Duodenal mucosa (tissue), 2 donors: ENCODE measurements at regions not wholly inside any gene's neighbourhood (a gene's known extent, or its start where the extent isn't known, plus 50 kb on each side); places are given as distances from the start of the nearest gene placed in this dataset.

Experiments
- H3K27ac ChIP-seq: one replicate; pipeline ENCODE4 v1.7.0; 2013; ENCODE audit warnings: low read depth, low read length
- H3K27me3 ChIP-seq, 2 donors: one replicate each; pipeline ENCODE4 v1.7.0; 2013; ENCODE audit warnings: low read length in 2 of 2, control low read depth in 1 of 2; ENCODE audit not compliant: insufficient read depth in 2 of 2, control insufficient read depth in 1 of 2
- H3K36me3 ChIP-seq, 2 donors: one replicate each; pipeline ENCODE4 v1.7.0; 2013; ENCODE audit warnings: low read length in 2 of 2, control low read depth in 1 of 2; ENCODE audit not compliant: insufficient read depth in 2 of 2, control insufficient read depth in 1 of 2
- H3K4me1 ChIP-seq, 2 donors: one replicate each; pipeline ENCODE4 v1.7.0; 2013; ENCODE audit warnings: low read length in 2 of 2, control low read depth in 1 of 2; ENCODE audit not compliant: insufficient read depth in 2 of 2, control insufficient read depth in 1 of 2
- H3K4me3 ChIP-seq, 2 donors: one replicate each; pipeline ENCODE4 v1.7.0; 2013; ENCODE audit warnings: low read length in 2 of 2, low read depth in 1 of 2
- H3K9ac ChIP-seq, 2 donors: one replicate each; pipeline ENCODE4 v1.7.0; 2013; ENCODE audit warnings: low read length in 2 of 2, low read depth in 1 of 2
- H3K9me3 ChIP-seq, 2 donors: one replicate each; pipeline ENCODE4 v1.7.0; 2013; ENCODE audit warnings: low read length in 2 of 2, control low read depth in 1 of 2; ENCODE audit not compliant: control insufficient read depth in 1 of 2

DNA sequence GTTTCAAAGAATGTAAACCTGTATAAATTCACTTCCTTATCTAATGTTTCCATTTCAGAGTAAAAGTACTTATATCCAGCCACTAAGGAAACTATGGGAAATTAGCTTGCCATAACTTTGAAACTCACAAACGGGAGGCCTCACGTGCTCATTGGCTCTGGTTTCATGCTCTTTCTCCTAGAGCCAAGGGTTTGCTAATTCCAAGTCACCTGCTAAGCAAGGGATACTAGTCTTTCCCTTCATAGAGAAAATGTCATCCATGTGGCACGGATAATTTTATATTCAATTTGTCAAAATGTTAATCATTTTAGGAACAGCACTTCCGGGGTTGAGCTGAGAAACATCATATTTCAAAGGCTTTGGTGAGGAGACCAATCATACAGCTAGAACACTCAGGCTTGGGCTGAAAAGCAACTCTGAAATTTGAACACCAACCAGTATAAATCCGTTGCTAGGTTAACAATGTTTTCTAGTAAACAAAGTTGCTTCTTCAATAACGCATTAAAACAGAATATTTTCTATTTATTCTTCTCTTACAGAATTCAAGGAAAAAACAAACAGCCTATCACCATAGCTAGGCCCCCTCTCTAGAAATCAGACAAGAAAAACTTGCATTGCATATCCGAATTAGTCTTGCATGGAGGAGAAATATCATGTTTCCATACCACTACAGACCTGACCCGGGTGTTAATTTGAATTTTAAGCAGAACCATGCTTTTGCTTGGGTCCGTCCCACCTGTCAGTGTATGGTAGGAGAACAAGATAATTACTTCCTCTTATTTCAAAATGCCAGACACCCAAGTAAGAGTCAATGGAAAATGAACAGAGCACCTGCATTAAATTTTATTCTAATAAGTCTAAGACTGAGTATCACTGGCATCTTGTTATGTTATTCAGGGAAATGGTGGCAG lies 196.1 kb upstream of the ESRRG start:
- Histone ChIP-seq H3K27ac (no peak overlapping the region), H3K36me3 (no peaks in the 10 kb centered on the region)

DNA sequence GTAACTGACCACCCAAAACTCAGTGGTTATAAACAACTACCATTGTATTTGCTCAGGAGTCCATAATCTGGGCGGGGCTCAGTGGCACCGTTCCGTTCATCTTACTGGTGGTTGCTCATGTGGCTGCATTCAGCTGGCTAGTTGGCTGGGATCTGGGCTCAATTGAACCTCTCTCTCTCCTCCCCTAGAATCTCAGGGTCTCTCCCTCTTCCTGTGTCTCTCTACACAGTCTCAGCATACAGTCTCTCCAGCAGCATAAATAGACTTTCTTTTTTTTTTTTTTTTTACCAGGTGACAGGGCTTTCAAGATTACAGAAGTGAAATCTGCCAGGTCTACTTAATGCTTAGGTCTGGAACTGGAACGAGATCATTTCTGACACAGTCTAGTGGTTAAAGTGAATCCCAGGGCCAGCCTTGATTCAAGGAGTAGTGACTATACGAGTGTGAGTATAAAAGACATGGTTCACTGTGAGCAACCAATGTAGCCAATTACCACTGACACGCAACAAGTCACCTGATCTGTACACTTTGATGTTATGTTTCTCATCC lies 193.7 kb upstream of the ESRRG start:
- Histone ChIP-seq H3K4me3 (no peak overlapping the region), H3K36me3 (no peaks in the 10 kb centered on the region), H3K27me3 (no peaks in the 10 kb centered on the region), H3K4me1 (peaks cover 3 to 4% of the 10 kb centered on the region in 2 donors), H3K9ac (no peak overlapping the region), H3K9me3 (no peaks in the 10 kb centered on the region), H3K27ac (no peak overlapping the region)

More for the DNA sequence above, 196.1 kb upstream of the ESRRG start:
- Histone ChIP-seq H3K4me1 (peaks cover 9 to 14% of the 10 kb centered on the region in 2 donors), H3K4me3 (no peak overlapping the region), H3K9ac (no peak overlapping the region), H3K9me3 (no peaks in the 10 kb centered on the region), H3K27me3 (no peaks in the 10 kb centered on the region)

GRCh38 chr1:216914974-216915373 lies 191.7 kb upstream of the ESRRG start:
- Histone ChIP-seq H3K36me3 (no peaks in the 10 kb centered on the region), H3K4me3 (no peak overlapping the region), H3K9me3 (no peaks in the 10 kb centered on the region), H3K4me1 (no peaks in the 10 kb centered on the region), H3K27me3 (no peaks in the 10 kb centered on the region), H3K27ac (no peak overlapping the region), H3K9ac (no peak overlapping the region)

- Histone ChIP-seq H3K36me3 (no peaks in the 10 kb centered on the region), H3K9me3 (no peaks in the 10 kb centered on the region), H3K9ac (no peak overlapping the region), H3K27me3 (no peaks in the 10 kb centered on the region), H3K27ac (no peak overlapping the region), H3K4me1 (no peaks in the 10 kb centered on the region), H3K4me3 (no peak overlapping the region)
Measured at GRCh38 chr1:216913976-216914375, 190.7 kb upstream of the ESRRG start.

DNA sequence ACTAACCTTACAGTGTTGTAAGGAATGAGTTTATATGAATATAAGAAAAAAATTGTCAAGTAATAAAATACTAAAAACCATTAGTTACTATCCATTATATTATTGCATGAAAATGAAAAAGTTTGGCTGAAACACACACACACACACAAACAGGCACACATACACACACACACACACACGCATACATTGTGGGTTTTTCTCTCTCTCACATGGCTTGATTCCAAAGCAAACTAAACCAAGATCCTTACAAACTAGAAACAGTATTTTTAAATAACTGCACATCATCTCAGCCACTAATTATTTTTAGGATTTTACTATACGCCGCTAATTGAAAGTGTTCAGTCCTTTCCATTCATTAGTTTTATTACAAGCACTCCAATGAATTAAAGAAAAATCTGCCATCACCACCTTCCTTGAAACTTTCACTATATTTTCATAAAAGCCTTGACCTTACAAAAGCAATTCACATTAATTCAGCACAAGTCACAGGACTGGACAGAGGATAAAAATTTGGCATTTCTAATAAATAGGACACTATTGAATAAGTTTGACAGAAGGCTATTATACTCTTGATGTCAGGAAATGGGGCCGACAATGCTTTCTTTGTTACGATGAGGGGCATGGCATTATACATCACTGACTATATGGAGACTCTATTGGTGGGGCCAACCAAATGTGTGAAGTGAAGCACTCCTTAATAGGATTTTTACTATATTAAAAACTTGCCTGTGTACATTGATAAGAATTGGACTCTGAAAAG lies 187.0 kb upstream of the ESRRG start:
- H3K4me3 ChIP-seq: no peak overlapping the region
- no peak overlapping the region for H3K9ac ChIP-seq

DNA sequence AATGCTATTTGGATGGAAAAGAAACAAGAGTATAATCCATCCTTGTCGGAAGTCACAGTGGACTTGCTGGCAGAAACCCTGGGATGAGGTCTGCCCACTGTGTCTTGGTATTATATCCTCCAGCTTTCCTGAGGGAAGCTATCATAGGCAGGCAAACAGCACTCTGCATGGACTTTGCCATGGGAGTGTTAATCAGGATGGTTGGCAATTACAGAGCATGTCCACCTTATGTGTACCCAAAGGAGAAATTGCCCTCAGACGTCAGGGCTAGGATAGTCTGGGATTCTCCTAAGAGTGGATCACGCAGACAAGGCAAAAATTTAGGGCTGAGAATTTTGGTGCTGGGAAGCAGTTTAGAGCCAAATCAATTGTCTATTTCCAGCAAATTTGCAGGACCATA lies 184.9 kb upstream of the ESRRG start:
- Histone ChIP-seq H3K27ac (no peak overlapping the region), H3K4me3 (no peak overlapping the region), H3K9ac (no peak overlapping the region), H3K27me3 (no peaks in the 10 kb centered on the region), H3K9me3 (no peaks in the 10 kb centered on the region), H3K4me1 (peaks cover 14 to 34% of the 10 kb centered on the region in 2 donors), H3K36me3 (no peaks in the 10 kb centered on the region)

More for the DNA sequence above, 187.0 kb upstream of the ESRRG start:
- Histone ChIP-seq H3K27ac (no peak overlapping the region), H3K9me3 (no peaks in the 10 kb centered on the region), H3K36me3 (no peaks in the 10 kb centered on the region), H3K27me3 (no peaks in the 10 kb centered on the region), H3K4me1 (peaks cover 6 to 14% of the 10 kb centered on the region in 2 donors)

- Histone ChIP-seq H3K9me3 (no peaks in the 10 kb centered on the region), H3K9ac (no peak overlapping the region), H3K27ac (no peak overlapping the region), H3K36me3 (no peaks in the 10 kb centered on the region), H3K4me3 (no peak overlapping the region), H3K27me3 (no peaks in the 10 kb centered on the region), H3K4me1 (peaks cover 20 to 42% of the 10 kb centered on the region in 2 donors)
Measured at GRCh38 chr1:216907100-216907499, 183.9 kb upstream of the ESRRG start.

DNA sequence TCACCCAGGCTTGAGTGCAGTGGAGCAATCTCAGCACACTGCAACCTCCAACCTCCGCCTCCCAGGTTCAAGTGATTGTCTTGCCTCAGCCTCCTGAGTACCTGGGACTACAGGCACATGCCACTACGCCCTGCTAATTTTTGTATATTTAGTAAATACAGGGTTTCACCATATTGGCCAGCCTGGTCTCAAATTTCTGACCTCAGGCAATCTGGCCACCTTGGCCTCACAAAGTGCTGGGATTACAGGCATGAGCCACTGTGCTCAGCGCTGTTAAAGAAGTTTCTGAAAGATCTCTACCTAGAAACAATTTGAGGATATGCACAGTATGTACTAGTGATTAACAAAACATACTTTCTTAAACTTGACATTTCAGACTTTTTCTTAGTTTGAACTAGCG lies 182.6 kb upstream of the ESRRG start:
- Histone ChIP-seq H3K36me3 (no peaks in the 10 kb centered on the region), H3K27ac (no peak overlapping the region), H3K9ac (no peak overlapping the region)

GRCh38 chr1:216905137-216905536 lies 181.9 kb upstream of the ESRRG start:
- Histone ChIP-seq H3K27ac (peak overlapping the region; percentile 71), H3K9me3 (no peaks in the 10 kb centered on the region), H3K4me1 (peaks cover 20 to 42% of the 10 kb centered on the region in 2 donors), H3K27me3 (no peaks in the 10 kb centered on the region), H3K36me3 (no peaks in the 10 kb centered on the region), H3K4me3 (peak overlapping the region; percentile 63 to 67), H3K9ac (no peak overlapping the region)

More for the DNA sequence above, 182.6 kb upstream of the ESRRG start:
- Histone ChIP-seq H3K9me3 (no peaks in the 10 kb centered on the region), H3K4me3 (no peak overlapping the region), H3K27me3 (no peaks in the 10 kb centered on the region), H3K4me1 (peaks cover 20 to 42% of the 10 kb centered on the region in 2 donors)

DNA sequence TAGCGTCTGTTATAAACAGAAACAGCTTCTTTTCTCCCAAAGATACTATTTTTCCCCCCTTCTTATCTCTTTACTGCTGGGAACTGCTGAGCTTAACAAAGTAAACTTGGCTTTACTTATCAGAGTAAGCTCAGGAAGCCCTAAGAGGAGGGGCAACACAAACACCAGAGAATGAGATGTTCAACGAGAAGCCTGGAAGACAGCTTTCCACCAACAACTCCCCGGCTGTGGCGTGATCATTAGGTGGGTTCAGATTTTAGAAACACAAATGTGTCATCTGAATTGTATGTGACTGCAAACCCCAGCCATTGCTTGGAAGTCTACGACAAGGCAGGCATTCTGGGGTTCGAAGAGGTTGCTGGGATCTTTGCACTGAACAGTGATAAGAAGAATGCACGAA lies 181.2 kb upstream of the ESRRG start:
- H3K36me3 ChIP-seq: no peaks in the 10 kb centered on the region
- peak overlapping the region; percentile 63 to 67 for H3K4me3 ChIP-seq
- H3K9ac ChIP-seq: peak overlapping the region; percentile 12 to 35
- no peaks in the 10 kb centered on the region for H3K27me3 ChIP-seq
- H3K27ac ChIP-seq: peak overlapping the region; percentile 71
- no peaks in the 10 kb centered on the region for H3K9me3 ChIP-seq
- H3K4me1 ChIP-seq: peaks cover 20 to 42% of the 10 kb centered on the region in 2 donors
